Activated naive CD4-positive, alpha-beta T cell treated with anti-CD3 and anti-CD28 coated beads, Interleukin-2, amount 10 ng/mL, durations not matched to agents 7 days and 5 days (primary cell): ENCODE measurements at regions not wholly inside any gene's neighbourhood (a gene's known extent, or its start where the extent isn't known, plus 50 kb on each side); places are given as distances from the start of the nearest gene placed in this dataset.
A peak's percentile ranks its signal among the peaks of the same experiment; 100 is the strongest.

ENCODE experiments used
- CTCF ChIA-PET: fragments of 350-600 bp; sonication (Branson Sonifier 250); formaldehyde crosslinking; loops from one replicate; lab custom pipeline; 2021; ENCODE audit warnings: antibody characterized with exemption; lab: Charles Lee
- DNase-seq: peaks from one replicate; pipeline ENCODE4 v3.0.0-alpha.2; 2020
- H3K27ac Mint-ChIP-seq: one replicate; pipeline ENCODE4 v1.8.0; 2021; ENCODE audit warnings: mild to moderate bottlenecking, moderate library complexity, mixed read lengths
- H3K27me3 Mint-ChIP-seq: one replicate; pipeline ENCODE4 v1.8.0; 2021; ENCODE audit warnings: mild to moderate bottlenecking, mixed read lengths
- H3K36me3 Mint-ChIP-seq: one replicate; pipeline ENCODE4 v1.8.0; 2021; ENCODE audit warnings: mixed read lengths
- H3K4me1 Mint-ChIP-seq: one replicate; pipeline ENCODE4 v1.8.0; 2021; ENCODE audit warnings: mixed read lengths
- H3K4me3 Mint-ChIP-seq: one replicate; pipeline ENCODE4 v1.8.0; 2021; ENCODE audit warnings: mild to moderate bottlenecking, moderate library complexity, mixed read lengths
- H3K9me3 Mint-ChIP-seq: one replicate; pipeline ENCODE4 v1.8.0; 2021; ENCODE audit warnings: mixed read lengths

DNA sequence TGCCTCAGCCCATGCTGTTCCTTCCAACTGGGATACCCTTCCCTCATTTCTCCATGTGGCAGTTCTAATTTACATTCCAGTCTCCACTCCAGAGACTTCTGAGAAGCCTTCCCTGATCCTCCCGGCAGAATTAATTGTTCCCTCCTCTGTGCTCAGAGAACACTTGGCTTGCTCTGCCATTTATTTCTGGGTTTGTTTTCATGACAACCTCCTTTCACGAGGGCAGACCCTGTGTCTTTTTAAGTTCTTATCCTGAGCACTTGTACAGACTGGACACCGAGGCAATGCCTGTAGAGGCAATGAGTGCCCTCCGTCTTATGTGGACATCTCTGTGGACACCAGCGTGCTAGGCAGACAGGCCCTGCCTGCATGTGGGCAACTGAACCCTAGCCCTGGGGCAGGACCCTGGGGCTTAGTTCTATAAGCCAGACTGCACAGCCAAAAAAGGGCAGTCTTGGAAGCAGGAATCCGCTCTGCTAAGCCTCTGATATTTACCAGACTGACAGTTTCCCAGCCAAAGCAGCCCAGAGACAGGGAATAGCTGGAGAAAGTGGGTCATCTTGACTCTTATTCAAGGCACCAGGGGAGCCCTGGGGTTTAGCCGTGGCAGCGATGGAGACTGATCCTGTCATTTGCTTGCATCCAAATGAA lies 474.0 kb downstream of the RPS24 start:
- Mint-ChIP-seq H3K27ac (no peak overlapping the region), H3K4me1 (no peaks in the 10 kb centered on the region), H3K4me3 (no peak overlapping the region), H3K36me3 (no peaks in the 10 kb centered on the region), H3K9me3 (no peaks in the 10 kb centered on the region), H3K27me3 (peaks cover 9% of the 10 kb centered on the region)
- CTCF ChIA-PET = no interaction called here
- DNase-seq = no peak

DNA sequence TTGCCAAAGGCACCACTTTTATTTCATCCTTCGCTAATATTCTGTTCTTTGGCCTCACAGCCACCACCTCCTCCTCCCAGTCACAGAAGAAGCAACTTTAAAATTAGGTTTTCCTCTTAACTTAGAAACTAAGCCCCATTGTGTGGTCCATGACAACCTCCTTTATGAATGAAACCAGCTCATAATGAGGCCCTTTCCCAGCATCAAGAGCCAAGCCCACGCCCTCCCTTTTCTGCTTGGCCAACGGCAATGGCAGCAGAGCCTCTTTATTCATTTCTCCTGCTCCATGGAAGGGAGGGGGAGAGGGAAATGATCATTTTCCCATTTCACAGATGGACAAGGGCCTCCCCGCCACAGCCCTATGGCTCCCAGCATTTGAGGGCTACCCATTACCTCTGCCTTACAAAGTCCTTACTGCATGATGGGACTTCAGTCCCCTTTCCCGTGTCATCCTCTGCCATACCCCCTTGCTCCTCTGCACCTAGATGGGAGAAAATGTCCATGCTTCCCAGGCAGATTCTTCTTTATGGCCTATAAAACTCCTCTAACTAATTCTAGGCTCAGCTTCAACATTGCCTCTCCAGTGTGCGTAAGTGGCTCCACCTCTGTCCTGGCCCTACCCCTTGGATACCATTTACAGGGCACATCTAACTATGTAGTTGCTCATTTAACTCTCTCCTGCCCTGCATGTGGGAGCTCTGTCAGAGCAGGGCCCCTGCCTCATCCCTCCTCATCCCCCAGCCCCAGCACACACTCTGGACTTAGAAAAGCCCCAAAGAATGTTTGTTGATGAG lies 475.5 kb downstream of the RPS24 start:
- Mint-ChIP-seq H3K36me3 (no peaks in the 10 kb centered on the region), H3K9me3 (no peaks in the 10 kb centered on the region), H3K27ac (no peak overlapping the region), H3K4me1 (no peaks in the 10 kb centered on the region), H3K4me3 (no peak overlapping the region), H3K27me3 (peaks cover 5% of the 10 kb centered on the region)
- DNase-seq = no peak
- CTCF ChIA-PET = no interaction called here

DNA sequence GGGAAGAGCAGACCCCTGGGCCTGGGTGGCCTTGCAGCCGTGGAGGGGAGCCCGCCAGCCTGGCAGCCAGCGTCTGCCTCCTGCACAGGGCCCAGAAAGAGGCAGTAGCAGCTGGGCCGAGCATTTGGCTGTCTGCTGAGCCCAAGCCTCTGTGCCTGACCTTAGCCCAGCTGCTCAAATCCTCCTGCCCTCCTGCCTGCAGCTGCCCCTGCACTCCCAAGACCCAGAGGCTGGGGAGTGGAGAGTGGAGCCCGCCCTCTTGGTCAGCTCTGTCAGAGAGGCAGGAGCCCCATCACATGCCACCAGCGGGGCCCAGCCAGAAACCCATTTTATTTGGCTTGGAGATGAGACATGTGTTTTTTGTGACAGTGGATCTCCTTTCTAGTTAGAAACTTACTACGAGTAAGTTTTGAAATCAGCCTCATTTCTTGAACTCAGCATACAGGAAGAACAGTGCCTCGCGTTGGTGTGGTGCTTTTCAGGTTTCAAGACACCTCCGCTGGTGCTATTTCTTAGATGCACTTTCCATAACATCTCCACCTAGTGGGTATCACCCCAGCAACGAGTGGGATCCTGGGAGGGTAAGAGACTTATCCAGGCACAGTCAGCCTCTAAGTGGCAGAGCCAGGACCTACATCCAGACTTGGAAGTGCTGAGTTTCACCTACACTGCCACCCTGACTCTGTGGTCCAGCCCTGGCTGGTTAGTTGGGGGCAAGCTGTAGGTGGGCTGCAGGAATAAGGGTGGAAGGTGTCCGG lies 477.1 kb downstream of the RPS24 start:
- Mint-ChIP-seq H3K4me1 (no peaks in the 10 kb centered on the region), H3K27ac (peak overlapping the region; percentile 9), H3K27me3 (peaks cover 3% of the 10 kb centered on the region), H3K4me3 (no peak overlapping the region), H3K36me3 (no peaks in the 10 kb centered on the region), H3K9me3 (no peaks in the 10 kb centered on the region)
- no peak for DNase-seq
- CTCF ChIA-PET = no interaction called here

DNA sequence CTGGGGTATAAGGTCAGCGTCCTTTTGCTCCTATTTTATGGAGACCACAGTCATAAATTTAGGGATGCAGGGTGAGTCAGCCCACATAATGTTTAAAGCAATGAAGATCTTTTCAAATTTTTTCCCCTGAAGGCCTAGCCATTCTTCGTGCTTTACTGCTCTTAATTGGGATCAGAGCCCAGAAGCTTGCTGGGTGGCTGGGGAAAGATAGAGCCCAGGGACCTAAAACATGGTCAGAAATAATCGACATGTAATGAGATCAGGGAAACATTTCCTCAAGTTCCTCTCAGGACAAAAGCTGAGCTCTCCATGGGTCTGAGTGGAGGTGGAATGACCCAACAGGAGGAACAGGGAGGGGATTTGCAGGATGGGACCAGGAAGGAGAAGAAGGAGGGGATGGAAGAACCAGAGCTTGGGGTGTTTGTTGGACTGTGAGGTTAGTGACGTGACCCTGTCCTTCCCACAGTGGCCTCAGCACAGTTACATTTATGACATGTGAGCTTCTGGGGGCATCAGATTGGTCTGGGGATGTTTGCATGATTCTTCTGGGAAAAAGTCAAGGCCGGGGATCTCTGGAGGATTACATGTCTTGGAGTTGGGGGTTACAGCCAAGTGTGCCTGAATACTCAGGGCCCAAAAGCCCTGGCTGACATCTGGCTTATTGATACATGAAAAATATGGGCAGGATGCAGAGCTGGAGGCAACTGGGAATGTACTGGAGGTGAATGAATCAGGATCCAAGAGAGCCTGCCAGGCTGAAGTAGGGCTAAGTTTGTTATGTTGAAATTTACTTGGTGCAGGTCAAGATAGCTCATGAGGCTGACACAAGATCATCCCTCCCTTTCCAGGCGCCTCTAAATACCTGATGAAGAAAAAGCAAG lies 477.9 kb downstream of the RPS24 start:
- Mint-ChIP-seq H3K27me3 (peaks cover 7% of the 10 kb centered on the region), H3K9me3 (no peaks in the 10 kb centered on the region), H3K36me3 (no peaks in the 10 kb centered on the region), H3K4me1 (no peaks in the 10 kb centered on the region), H3K27ac (no peak overlapping the region), H3K4me3 (no peak overlapping the region)
- no peak for DNase-seq
- CTCF ChIA-PET = no interaction called here

DNA sequence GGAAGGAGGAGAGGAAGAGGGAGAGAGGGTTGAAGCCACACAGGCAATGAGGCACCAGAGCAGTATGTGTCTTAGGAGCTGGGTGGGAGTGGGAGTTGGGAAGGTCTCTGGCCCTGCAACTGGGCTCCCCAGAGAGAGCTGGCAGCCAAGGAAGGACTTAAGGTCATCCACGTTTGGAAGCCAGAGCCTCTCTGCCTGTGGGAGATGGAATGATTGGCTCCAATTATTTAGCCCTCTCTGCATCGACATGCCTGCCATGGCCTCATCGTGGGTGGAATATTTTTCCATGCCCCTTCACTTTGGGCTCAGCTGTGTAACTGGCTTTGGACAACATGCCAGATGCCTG lies 478.5 kb downstream of the RPS24 start:
- no peak overlapping the region for H3K27ac Mint-ChIP-seq
- peaks cover 7% of the 10 kb centered on the region for H3K27me3 Mint-ChIP-seq
- no peak for DNase-seq
- H3K36me3 Mint-ChIP-seq = no peaks in the 10 kb centered on the region
- CTCF ChIA-PET = no interaction called here
- H3K4me1 Mint-ChIP-seq = no peaks in the 10 kb centered on the region
- H3K4me3 Mint-ChIP-seq = no peak overlapping the region
- H3K9me3 Mint-ChIP-seq = no peaks in the 10 kb centered on the region

- no peak overlapping the region for H3K27ac Mint-ChIP-seq
- H3K9me3 Mint-ChIP-seq = no peaks in the 10 kb centered on the region
- CTCF ChIA-PET = no interaction called here
- no peak for DNase-seq
- no peaks in the 10 kb centered on the region for H3K4me1 Mint-ChIP-seq
- H3K4me3 Mint-ChIP-seq = no peak overlapping the region
- no peaks in the 10 kb centered on the region for H3K36me3 Mint-ChIP-seq
- H3K27me3 Mint-ChIP-seq = peaks cover 9% of the 10 kb centered on the region
Measured at GRCh38 chr10:78513330-78513729, 479.7 kb downstream of the RPS24 start.

DNA sequence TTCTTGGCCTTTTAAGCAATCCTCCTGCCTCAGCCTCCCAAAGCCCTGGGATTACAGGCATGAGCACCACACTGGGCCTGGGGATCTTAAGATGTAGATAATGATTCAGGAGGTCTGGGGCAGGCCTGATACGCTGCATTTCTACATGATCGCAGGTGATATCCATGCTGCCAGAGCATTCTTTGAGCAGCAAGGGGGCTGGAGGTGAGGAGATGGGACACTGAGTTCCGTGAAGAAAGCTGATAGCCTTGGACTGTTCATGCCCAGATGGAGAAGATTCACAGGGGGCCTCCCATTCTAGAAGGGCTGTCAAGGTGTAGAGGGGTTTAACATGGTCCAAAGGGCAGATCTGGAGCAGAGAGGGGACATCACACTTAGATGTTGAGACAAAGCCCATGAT lies 480.3 kb downstream of the RPS24 start:
- no peak overlapping the region for H3K27ac Mint-ChIP-seq
- H3K36me3 Mint-ChIP-seq = no peaks in the 10 kb centered on the region
- peaks cover 7% of the 10 kb centered on the region for H3K27me3 Mint-ChIP-seq
- no peaks in the 10 kb centered on the region for H3K9me3 Mint-ChIP-seq
- CTCF ChIA-PET = no interaction called here
- H3K4me1 Mint-ChIP-seq = no peaks in the 10 kb centered on the region
- no peak overlapping the region for H3K4me3 Mint-ChIP-seq
- no peak for DNase-seq

DNA sequence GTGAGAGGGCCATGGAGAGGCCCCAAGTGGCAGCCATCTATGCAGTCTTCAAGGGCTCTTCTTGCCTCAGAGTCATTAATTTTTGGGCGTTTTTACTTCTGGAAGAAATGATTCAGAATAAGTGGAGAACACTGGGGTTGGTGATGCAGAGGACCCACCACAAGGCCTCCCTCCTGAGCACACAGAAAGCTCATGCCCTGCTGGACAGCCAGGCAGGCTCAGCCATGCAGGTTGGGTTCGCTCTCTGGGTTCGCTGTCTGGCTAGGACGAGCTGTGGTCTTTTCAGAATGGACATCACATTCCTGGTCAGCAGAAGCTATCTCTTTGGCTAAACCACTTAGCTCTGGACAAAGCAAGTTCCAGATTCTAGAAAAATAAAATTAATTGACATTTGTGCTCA lies 480.8 kb downstream of the RPS24 start:
- DNase-seq = no peak
- Mint-ChIP-seq H3K4me1 (no peaks in the 10 kb centered on the region), H3K36me3 (no peaks in the 10 kb centered on the region), H3K9me3 (no peaks in the 10 kb centered on the region), H3K27ac (no peak overlapping the region), H3K27me3 (peaks cover 7% of the 10 kb centered on the region), H3K4me3 (no peak overlapping the region)
- CTCF ChIA-PET = no interaction called here

- CTCF ChIA-PET = no interaction called here
- no peak for DNase-seq
- H3K9me3 Mint-ChIP-seq = no peaks in the 10 kb centered on the region
- no peaks in the 10 kb centered on the region for H3K36me3 Mint-ChIP-seq
- H3K4me3 Mint-ChIP-seq = no peak overlapping the region
- H3K27me3 Mint-ChIP-seq = peaks cover 7% of the 10 kb centered on the region
- H3K27ac Mint-ChIP-seq = no peak overlapping the region
- H3K4me1 Mint-ChIP-seq = no peaks in the 10 kb centered on the region
Measured at GRCh38 chr10:78515038-78515872, 481.6 kb downstream of the RPS24 start.

- H3K27ac Mint-ChIP-seq = no peak overlapping the region
- CTCF ChIA-PET = no interaction called here
- no peaks in the 10 kb centered on the region for H3K9me3 Mint-ChIP-seq
- H3K4me1 Mint-ChIP-seq = peaks cover 4% of the 10 kb centered on the region
- no peak for DNase-seq
- H3K27me3 Mint-ChIP-seq = peaks cover 7% of the 10 kb centered on the region
- no peak overlapping the region for H3K4me3 Mint-ChIP-seq
- no peaks in the 10 kb centered on the region for H3K36me3 Mint-ChIP-seq
Measured at GRCh38 chr10:78515873-78516153, 482.1 kb downstream of the RPS24 start.

DNA sequence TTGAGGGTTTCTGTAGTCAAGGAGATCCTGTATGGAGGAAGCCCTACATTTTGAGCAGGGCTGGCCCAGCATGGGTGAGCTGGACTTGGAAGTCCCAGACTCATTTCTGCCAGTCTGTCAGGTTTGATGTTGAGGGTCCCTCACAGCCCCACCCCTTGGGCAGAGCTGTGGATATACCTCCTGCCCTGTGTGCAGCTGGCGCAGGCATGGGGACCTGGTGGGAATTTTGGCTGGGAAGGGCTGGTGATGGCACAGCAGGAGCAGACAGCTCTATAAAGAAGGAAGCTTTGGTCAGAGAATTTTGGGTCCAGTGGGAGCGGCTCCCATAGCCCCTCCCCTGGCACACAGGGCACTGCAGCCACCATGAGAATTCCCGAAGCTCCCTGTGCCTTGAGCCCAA lies 482.6 kb downstream of the RPS24 start:
- H3K9me3 Mint-ChIP-seq = no peaks in the 10 kb centered on the region
- no peaks in the 10 kb centered on the region for H3K36me3 Mint-ChIP-seq
- H3K27me3 Mint-ChIP-seq = peaks cover 7% of the 10 kb centered on the region
- no peak for DNase-seq
- H3K27ac Mint-ChIP-seq = no peak overlapping the region
- CTCF ChIA-PET = no interaction called here
- peaks cover 8% of the 10 kb centered on the region for H3K4me1 Mint-ChIP-seq
- no peak overlapping the region for H3K4me3 Mint-ChIP-seq

DNA sequence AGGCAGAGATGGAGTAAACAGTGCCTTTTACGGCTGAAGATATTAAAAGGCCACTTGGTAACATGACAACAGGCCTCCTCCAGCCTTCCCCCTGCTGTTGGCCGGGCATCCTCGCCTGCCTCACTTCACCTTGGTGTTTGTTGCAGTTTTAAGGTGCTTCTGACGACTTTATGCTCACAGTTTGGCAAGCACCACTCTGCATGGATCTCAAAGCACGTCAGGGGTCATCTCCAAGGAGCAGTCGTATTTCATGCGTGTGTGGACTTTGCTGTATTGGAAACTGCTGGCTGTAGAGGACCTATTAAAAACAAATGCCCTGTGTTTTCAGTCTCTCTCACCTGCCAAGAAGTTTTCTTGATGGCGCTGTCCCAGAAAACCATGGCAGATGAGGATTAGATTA lies 483.1 kb downstream of the RPS24 start:
- no peaks in the 10 kb centered on the region for H3K36me3 Mint-ChIP-seq
- DNase-seq = no peak
- H3K4me1 Mint-ChIP-seq = peaks cover 9% of the 10 kb centered on the region
- H3K27ac Mint-ChIP-seq = no peak overlapping the region
- H3K27me3 Mint-ChIP-seq = peaks cover 7% of the 10 kb centered on the region
- no peak overlapping the region for H3K4me3 Mint-ChIP-seq
- CTCF ChIA-PET = no interaction called here
- H3K9me3 Mint-ChIP-seq = no peaks in the 10 kb centered on the region

DNA sequence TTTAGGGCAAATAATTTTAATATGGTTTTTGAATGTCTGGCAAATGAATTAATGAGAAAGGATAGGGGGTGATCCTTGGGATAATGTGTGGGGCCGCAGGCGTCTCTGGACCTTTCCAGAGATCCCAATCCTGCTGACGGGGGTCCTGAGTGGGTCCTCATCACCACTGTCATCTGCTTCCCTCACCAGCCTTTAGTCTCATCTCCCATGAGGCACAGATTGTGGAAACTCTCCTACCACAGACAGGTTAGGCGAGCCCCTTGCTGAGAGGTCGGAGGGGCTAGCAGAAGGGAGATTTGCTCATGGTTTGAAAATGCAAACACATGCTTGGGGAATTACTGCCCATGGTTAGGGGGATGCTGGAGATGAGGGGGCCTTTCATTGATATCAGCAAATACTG lies 484.6 kb downstream of the RPS24 start:
- H3K4me1 Mint-ChIP-seq = peaks cover 13% of the 10 kb centered on the region
- H3K27ac Mint-ChIP-seq = no peak overlapping the region
- H3K4me3 Mint-ChIP-seq = no peak overlapping the region
- H3K27me3 Mint-ChIP-seq = peaks cover 7% of the 10 kb centered on the region
- CTCF ChIA-PET = no interaction called here
- H3K9me3 Mint-ChIP-seq = no peaks in the 10 kb centered on the region
- H3K36me3 Mint-ChIP-seq = no peaks in the 10 kb centered on the region
- no peak for DNase-seq
